H1 (cell line): ENCODE measurements at regions not wholly inside any gene's neighbourhood (a gene's known extent, or its start where the extent isn't known, plus 50 kb on each side); places are given as distances from the start of the nearest gene placed in this dataset.

Experiments used
- TF ChIP-seq, protein P1 (sequence below), 3 experiments: IDR thresholded peaks; 1 replicate in 2 of 3; 2 replicates in 1 of 3; pipeline versions ENCODE4 v1.5.1 to v1.6.1; 2011; ENCODE audit warnings: low read length in 3 of 3, mild to moderate bottlenecking in 3 of 3, inconsistent platforms in 2 of 3, low read depth in 1 of 3, moderate library complexity in 1 of 3; ENCODE audit not compliant: insufficient read depth in 1 of 3; ENCODE audit errors: control extremely low read depth in 1 of 3

- TF ChIP-seq, protein P1, sequence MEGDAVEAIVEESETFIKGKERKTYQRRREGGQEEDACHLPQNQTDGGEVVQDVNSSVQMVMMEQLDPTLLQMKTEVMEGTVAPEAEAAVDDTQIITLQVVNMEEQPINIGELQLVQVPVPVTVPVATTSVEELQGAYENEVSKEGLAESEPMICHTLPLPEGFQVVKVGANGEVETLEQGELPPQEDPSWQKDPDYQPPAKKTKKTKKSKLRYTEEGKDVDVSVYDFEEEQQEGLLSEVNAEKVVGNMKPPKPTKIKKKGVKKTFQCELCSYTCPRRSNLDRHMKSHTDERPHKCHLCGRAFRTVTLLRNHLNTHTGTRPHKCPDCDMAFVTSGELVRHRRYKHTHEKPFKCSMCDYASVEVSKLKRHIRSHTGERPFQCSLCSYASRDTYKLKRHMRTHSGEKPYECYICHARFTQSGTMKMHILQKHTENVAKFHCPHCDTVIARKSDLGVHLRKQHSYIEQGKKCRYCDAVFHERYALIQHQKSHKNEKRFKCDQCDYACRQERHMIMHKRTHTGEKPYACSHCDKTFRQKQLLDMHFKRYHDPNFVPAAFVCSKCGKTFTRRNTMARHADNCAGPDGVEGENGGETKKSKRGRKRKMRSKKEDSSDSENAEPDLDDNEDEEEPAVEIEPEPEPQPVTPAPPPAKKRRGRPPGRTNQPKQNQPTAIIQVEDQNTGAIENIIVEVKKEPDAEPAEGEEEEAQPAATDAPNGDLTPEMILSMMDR (IDR thresholded peaks at IDR 0.05; ENCODE audit: control extremely low read depth in 1 of 3, insufficient read depth in 1 of 3, low read depth in 1 of 3, low read length in 3 of 3) = no peak
These were observed 94.6 kb upstream of the DAB1 start (continued) for GRCh38 chr1:57518496-57518895.
